K562 (cell line): ENCODE measurements at regions not wholly inside any gene's neighbourhood (a gene's known extent, or its start where the extent isn't known, plus 50 kb on each side); places are given as distances from the start of the nearest gene placed in this dataset.

ENCODE experiments used
- BRF2 ChIP-seq: IDR thresholded peaks from 3 replicates; pipeline ENCODE4 v1.6.1; 2011; ENCODE audit warnings: borderline replicate concordance, mild to moderate bottlenecking; ENCODE audit not compliant: insufficient read length, insufficient read depth
- CTCF ChIP-seq, 3 experiments: IDR thresholded peaks in 2 of 3; conservative IDR thresholded peaks in 1 of 3; 2 replicates each; pipeline ENCODE4 v1.5.1; 2011 to 2012; ENCODE audit warnings: low read length in 3 of 3, mild to moderate bottlenecking in 3 of 3, control low read depth in 2 of 3, improper control_type of control experiment in 1 of 3, inconsistent platforms in 1 of 3, low read depth in 1 of 3, mixed read lengths in 1 of 3, moderate library complexity in 1 of 3; ENCODE audit not compliant: insufficient read depth in 2 of 3
- MTA2 ChIP-seq: fragments of 450-650 bp; IDR thresholded peaks from 2 replicates; pipeline ENCODE4 v1.6.1; 2016; ENCODE audit warnings: low read depth
- REST ChIP-seq, 2 experiments: fragments of 450-650 bp; formaldehyde crosslinking in 1 of 2; IDR thresholded peaks; 2 replicates each; pipeline versions ENCODE4 v1.4.0 to v1.6.1; 2014 to 2020; ENCODE audit warnings: mild to moderate bottlenecking in 2 of 2, borderline replicate concordance in 1 of 2, low read depth in 1 of 2

- TF ChIP-seq REST (IDR thresholded peaks at IDR 0.05; ENCODE audit: borderline replicate concordance), result no peak
- TF ChIP-seq REST (CRISPR knock-in tag; IDR thresholded peaks at IDR 0.05; ENCODE audit: low read depth), result no peak
- TF ChIP-seq CTCF (IDR thresholded peaks at IDR 0.05 in 2 of 3, conservative IDR thresholded peaks at IDR 0.05 in 1 of 3; ENCODE audit: insufficient read depth in 2 of 3, low read depth in 1 of 3, low read length in 3 of 3), result no peak
- TF ChIP-seq MTA2, result no peak
- no peak for TF ChIP-seq BRF2
Observed at GRCh38 chr18:26756556-26756955, 109.0 kb downstream of the AQP4 start.
